Breast epithelium (tissue), 3 donors: ENCODE measurements at regions not wholly inside any gene's neighbourhood (a gene's known extent, or its start where the extent isn't known, plus 50 kb on each side); places are given as distances from the start of the nearest gene placed in this dataset.

ENCODE experiments used
- POLR2A ChIP-seq: fragments of 450-650 bp; IDR thresholded peaks from one replicate; pipeline ENCODE4 v1.6.1; 2016; ENCODE audit warnings: antibody characterized with exemption, mild to moderate bottlenecking, moderate library complexity
- POLR2AphosphoS5 ChIP-seq, 3 donors: sonication (generic); formaldehyde crosslinking; IDR thresholded peaks; one replicate each; pipeline ENCODE4 v1.6.1; 2017; ENCODE audit warnings: antibody characterized with exemption in 3 of 3
- TF ChIP-seq, protein P1 (sequence below), 3 donors: fragments of 450-650 bp; IDR thresholded peaks; one replicate each; pipeline ENCODE4 v1.5.1; 2016 to 2017; ENCODE audit warnings: antibody characterized with exemption in 3 of 3, mild to moderate bottlenecking in 3 of 3, moderate library complexity in 3 of 3

DNA sequence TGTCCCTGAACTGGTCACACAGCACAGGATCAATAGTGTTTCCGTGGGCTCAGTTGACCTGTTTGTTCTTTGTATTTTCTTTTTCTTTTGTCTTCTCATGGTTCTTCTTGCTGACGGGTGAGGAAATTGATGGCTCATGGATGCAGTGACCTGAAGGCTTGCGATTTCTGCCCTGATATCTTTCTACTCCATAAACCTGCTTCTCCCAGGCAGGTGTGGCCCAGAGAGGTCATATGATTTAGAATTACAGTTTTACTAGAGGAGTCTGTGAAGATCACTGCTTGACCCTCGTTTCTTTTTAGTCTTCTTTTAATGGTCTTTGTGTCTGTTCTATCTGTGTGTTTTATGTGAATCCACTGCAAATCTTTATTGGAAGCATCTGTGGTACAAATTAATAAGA lies 195.1 kb upstream of the KLF6 start:
- TF ChIP-seq POLR2A (no peak), POLR2AphosphoS5 (IDR thresholded peaks at IDR 0.05) (no peak)
- TF ChIP-seq, protein P1, sequence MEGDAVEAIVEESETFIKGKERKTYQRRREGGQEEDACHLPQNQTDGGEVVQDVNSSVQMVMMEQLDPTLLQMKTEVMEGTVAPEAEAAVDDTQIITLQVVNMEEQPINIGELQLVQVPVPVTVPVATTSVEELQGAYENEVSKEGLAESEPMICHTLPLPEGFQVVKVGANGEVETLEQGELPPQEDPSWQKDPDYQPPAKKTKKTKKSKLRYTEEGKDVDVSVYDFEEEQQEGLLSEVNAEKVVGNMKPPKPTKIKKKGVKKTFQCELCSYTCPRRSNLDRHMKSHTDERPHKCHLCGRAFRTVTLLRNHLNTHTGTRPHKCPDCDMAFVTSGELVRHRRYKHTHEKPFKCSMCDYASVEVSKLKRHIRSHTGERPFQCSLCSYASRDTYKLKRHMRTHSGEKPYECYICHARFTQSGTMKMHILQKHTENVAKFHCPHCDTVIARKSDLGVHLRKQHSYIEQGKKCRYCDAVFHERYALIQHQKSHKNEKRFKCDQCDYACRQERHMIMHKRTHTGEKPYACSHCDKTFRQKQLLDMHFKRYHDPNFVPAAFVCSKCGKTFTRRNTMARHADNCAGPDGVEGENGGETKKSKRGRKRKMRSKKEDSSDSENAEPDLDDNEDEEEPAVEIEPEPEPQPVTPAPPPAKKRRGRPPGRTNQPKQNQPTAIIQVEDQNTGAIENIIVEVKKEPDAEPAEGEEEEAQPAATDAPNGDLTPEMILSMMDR (IDR thresholded peaks at IDR 0.05): no peak
